HepG2 (cell line): ENCODE measurements at regions not wholly inside any gene's neighbourhood (a gene's known extent, or its start where the extent isn't known, plus 50 kb on each side); places are given as distances from the start of the nearest gene placed in this dataset.

ENCODE experiments used
- ATAC-seq: fragments of 200-7000 bp; cut with Tn5 transposase; 3 replicates; pipeline ENCODE4 v1.9.1; 2020; ENCODE audit warnings: mild to moderate bottlenecking, moderate library complexity
- BruUV-seq: library from RNA; stranded (reverse); fragments of 400-500 nt; replicated peaks from 2 replicates; lab custom pipeline; 2021; lab: Mats Ljungman, UMichigan
- CTCF ChIA-PET: fragments of 300-600 bp; formaldehyde crosslinking; extraction: SDS; loops from one replicate; lab custom pipeline; 2021; ENCODE audit warnings: low total read pairs, inconsistent platforms, low intra/inter-chr PET ratio; lab: Yijun Ruan, JAX
- POLR2A ChIA-PET: fragments of 350-600 bp; sonication (Branson Sonifier 250); formaldehyde crosslinking; loops from one replicate; lab custom pipeline; 2020; ENCODE audit warnings: antibody characterized with exemption, inconsistent platforms; lab: Yijun Ruan, JAX
- DNase-seq: peaks from one replicate; pipeline ENCODE4 v3.0.0-alpha.2; 2015; ENCODE audit warnings: low spot score
- FAIRE-seq: peaks from 3 replicates; lab custom pipeline; 2011; peaks lifted over from hg19 to GRCh38; lab: Jason Lieb, UNC
- H2AFZ ChIP-seq: one replicate; pipeline ENCODE4 v1.6.1; 2011; ENCODE audit warnings: low read length, inconsistent platforms
- H3K27ac ChIP-seq: fragments of 300-600 bp; 3 replicates; pipeline ENCODE4 v1.8.0; 2011; ENCODE audit warnings: mixed run types, mild to moderate bottlenecking, mixed read lengths, low read length, inconsistent platforms; ENCODE audit not compliant: insufficient read depth; ENCODE audit errors: extremely low read length
- H3K27me3 ChIP-seq, 2 experiments: fragments of 200-600 bp in 1 of 2; 2 replicates in 1 of 2; 3 replicates in 1 of 2; pipeline versions ENCODE4 v1.6.0 to v1.8.0; 2011; ENCODE audit warnings: low read length in 2 of 2, mild to moderate bottlenecking in 2 of 2, moderate library complexity in 2 of 2, inconsistent platforms in 1 of 2; ENCODE audit not compliant: insufficient read depth in 2 of 2, control insufficient read depth in 1 of 2
- H3K36me3 ChIP-seq, 2 experiments: fragments of 200-600 bp in 1 of 2; replicated peaks in 1 of 2; 2 replicates in 1 of 2; 3 replicates in 1 of 2; pipeline versions ENCODE4 v1.5.1 to v1.8.0; 2011; ENCODE audit warnings: low read length in 2 of 2, inconsistent platforms in 1 of 2; ENCODE audit not compliant: insufficient read depth in 2 of 2, control insufficient read depth in 1 of 2
- H3K4me1 ChIP-seq: 2 replicates; pipeline ENCODE4 v1.5.1; 2012; ENCODE audit warnings: low read length, inconsistent platforms; ENCODE audit not compliant: insufficient read depth
- H3K4me2 ChIP-seq: 2 replicates; pipeline ENCODE4 v1.6.0; 2011; ENCODE audit warnings: low read depth, low read length, inconsistent platforms
- H3K4me3 ChIP-seq, 3 experiments: fragments of 200-600 bp in 1 of 3; sonication (generic), shearing (Covaris generic) in 1 of 3; replicated peaks in 1 of 3; 2 replicates each; pipeline ENCODE4 v1.5.1; 2011 to 2016; ENCODE audit warnings: low read length in 3 of 3, inconsistent platforms in 2 of 3, low read depth in 2 of 3, mild to moderate bottlenecking in 2 of 3, control low read depth in 1 of 3, mixed read lengths in 1 of 3; ENCODE audit not compliant: insufficient read depth in 1 of 3
- H3K79me2 ChIP-seq: one replicate; pipeline ENCODE4 v1.6.1; 2011; ENCODE audit warnings: low read length, inconsistent platforms; ENCODE audit not compliant: insufficient read depth
- H3K9ac ChIP-seq: 2 replicates; pipeline ENCODE4 v1.6.0; 2011; ENCODE audit warnings: mild to moderate bottlenecking, low read depth, low read length, inconsistent platforms; ENCODE audit not compliant: insufficient read depth
- H3K9me3 ChIP-seq: 2 replicates; pipeline ENCODE4 v1.5.1; 2012; ENCODE audit warnings: mild to moderate bottlenecking, low read length
- H4K20me1 ChIP-seq: 2 replicates; pipeline ENCODE4 v1.6.0; 2011; ENCODE audit warnings: inconsistent platforms, mild to moderate bottlenecking, low read length, moderate library complexity; ENCODE audit not compliant: insufficient read depth
- ATF7 ChIP-seq, 2 experiments: fragments of 450-650 bp in 1 of 2; sonication (generic) in 1 of 2; formaldehyde crosslinking in 1 of 2; IDR thresholded peaks; 2 replicates each; pipeline versions ENCODE4 v1.4.0 to v1.6.1; 2016 to 2020; ENCODE audit warnings: antibody characterized with exemption in 1 of 2, mild to moderate bottlenecking in 1 of 2, missing genetic modification reagents in 1 of 2
- CCDC6 ChIP-seq: sonication (generic); formaldehyde crosslinking; IDR thresholded peaks from 2 replicates; pipeline ENCODE4 v1.8.1; 2022; ENCODE audit warnings: mild to moderate bottlenecking, missing genetic modification reagents, moderate library complexity
- FOXO1 ChIP-seq: sonication (generic); formaldehyde crosslinking; IDR thresholded peaks from 2 replicates; pipeline ENCODE4 v1.4.0; 2020; ENCODE audit warnings: missing genetic modification reagents
- HIVEP1 ChIP-seq: sonication (generic); formaldehyde crosslinking; IDR thresholded peaks from 2 replicates; pipeline ENCODE4 v1.4.0; 2020; ENCODE audit warnings: mild to moderate bottlenecking, missing genetic modification reagents
- KDM1A ChIP-seq: IDR thresholded peaks from 2 replicates; pipeline ENCODE4 v1.6.1; 2016; ENCODE audit warnings: missing compliant biosample characterization
- NFE2 ChIP-seq: sonication (generic); formaldehyde crosslinking; IDR thresholded peaks from 2 replicates; pipeline ENCODE4 v1.4.0; 2020; ENCODE audit warnings: missing genetic modification reagents
- SALL2 ChIP-seq: sonication (generic); formaldehyde crosslinking; IDR thresholded peaks from 2 replicates; pipeline ENCODE4 v1.8.1; 2023; ENCODE audit warnings: mild to moderate bottlenecking, missing genetic modification reagents, inconsistent platforms
- SRF ChIP-seq: IDR thresholded peaks from 2 replicates; pipeline ENCODE4 v1.6.1; 2011; ENCODE audit warnings: mild to moderate bottlenecking, low read depth, low read length, moderate library complexity
- ZBTB21 ChIP-seq: sonication (generic); formaldehyde crosslinking; IDR thresholded peaks from 2 replicates; pipeline ENCODE4 v1.4.0; 2020; ENCODE audit warnings: missing genetic modification reagents
- ZBTB44 ChIP-seq: sonication (generic); formaldehyde crosslinking; IDR thresholded peaks from 2 replicates; pipeline ENCODE4 v1.4.0; 2020; ENCODE audit warnings: missing genetic modification reagents
- ZFP37 ChIP-seq: sonication (generic); formaldehyde crosslinking; IDR thresholded peaks from 2 replicates; pipeline ENCODE4 v1.4.0; 2020; ENCODE audit warnings: missing genetic modification reagents, borderline replicate concordance
- ZHX2 ChIP-seq, 2 experiments: sonication (generic) in 1 of 2; formaldehyde crosslinking in 1 of 2; IDR thresholded peaks; 2 replicates each; pipeline versions ENCODE4 v1.6.1 to v1.9.0; 2014 to 2022; ENCODE audit warnings: antibody characterized with exemption in 1 of 2, borderline replicate concordance in 1 of 2, inconsistent platforms in 1 of 2, low read depth in 1 of 2, missing genetic modification reagents in 1 of 2
- ZNF34 ChIP-seq: sonication (generic); formaldehyde crosslinking; IDR thresholded peaks from 2 replicates; pipeline ENCODE4 v1.4.0; 2020; ENCODE audit warnings: mild to moderate bottlenecking, missing genetic modification reagents, borderline replicate concordance
- WGBS: methylation state at CpG from one replicate; pipeline ENCODE4 v1.1.6; 2017; ENCODE audit warnings: low lambda C conversion rate; 5-methylcytosine and 5-hydroxymethylcytosine counted together
- in situ Hi-C: cut with HindIII; loops from 2 replicates; pipeline ENCODE4 v1.10.0; 2017; ENCODE audit warnings: low pct_unique_long_range_greater_than_20kb; ENCODE audit not compliant: extremely low pct_ligation_motif_present
- intact Hi-C: fragments of 100-400 bp; cut with micrococcal nuclease; formaldehyde crosslinking; loops from one replicate; pipeline ENCODE4 v1.10.0; 2022; ENCODE audit not compliant: unreplicated experiment
- TF ChIP-seq, protein P1 (sequence below): sonication (generic); formaldehyde crosslinking; IDR thresholded peaks from 2 replicates; pipeline ENCODE4 v1.5.0; 2020; ENCODE audit warnings: missing genetic modification reagents, mild to moderate bottlenecking, borderline replicate concordance

DNA sequence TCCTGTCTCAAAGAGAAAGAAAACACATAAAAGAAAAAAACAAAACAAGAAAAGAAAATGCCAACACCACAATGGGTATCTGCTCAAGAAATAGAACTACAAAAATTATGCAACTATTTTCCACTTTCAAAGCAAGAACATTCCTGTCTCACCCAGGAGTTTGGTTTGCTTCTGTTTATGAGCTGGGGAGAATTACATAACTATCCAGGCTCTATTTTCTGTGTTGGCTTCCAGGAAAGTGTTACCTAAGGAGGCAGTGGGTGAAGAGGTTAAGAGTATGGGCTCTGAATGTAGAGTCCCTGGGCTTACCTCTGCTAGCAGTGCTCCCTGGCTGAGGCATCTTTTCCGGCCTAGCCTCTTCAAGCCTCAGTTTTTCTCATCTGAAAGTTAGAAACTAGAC is 426.7 kb downstream of the MIAT start:
- ATAC-seq (no peak), DNase-seq (no peak), FAIRE-seq (no peak)
- 0% methylated on average over 1 of the region's 1 CpG for WGBS
- H3K27ac ChIP-seq, result no peak overlapping the region
- H3K4me2 ChIP-seq, result no peak overlapping the region
- no peaks in the 10 kb centered on the region for H3K4me1 ChIP-seq
- BruUV-seq, result no TSS peak
- no peak overlapping the region for H3K4me3 ChIP-seq
- TF ChIP-seq FOXO1 (CRISPR knock-in tag), result no peak
- TF ChIP-seq SALL2 (CRISPR knock-in tag), result no peak
- TF ChIP-seq, protein P1, sequence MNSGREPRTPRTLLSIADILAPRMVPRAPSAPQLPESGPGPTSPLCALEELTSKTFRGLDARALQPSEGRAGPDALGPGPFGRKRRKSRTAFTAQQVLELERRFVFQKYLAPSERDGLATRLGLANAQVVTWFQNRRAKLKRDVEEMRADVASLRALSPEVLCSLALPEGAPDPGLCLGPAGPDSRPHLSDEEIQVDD (CRISPR knock-in tag), result no peak
- no peak for TF ChIP-seq SRF
- TF ChIP-seq CCDC6 (CRISPR knock-in tag), result no peak
- no peak for TF ChIP-seq ZNF34
- TF ChIP-seq ZBTB21 (CRISPR knock-in tag), result no peak
- no peak for TF ChIP-seq ZHX2 (IDR thresholded peaks at IDR 0.05; ENCODE audit: low read depth)
- no peak for TF ChIP-seq ZHX2 (CRISPR knock-in tag; IDR thresholded peaks at IDR 0.05; ENCODE audit: borderline replicate concordance)
- TF ChIP-seq ZFP37, result no peak
- TF ChIP-seq ATF7 (IDR thresholded peaks at IDR 0.05), result no peak
- no peak for TF ChIP-seq ATF7 (CRISPR knock-in tag; IDR thresholded peaks at IDR 0.05)
- TF ChIP-seq KDM1A, result no peak
- TF ChIP-seq NFE2 (CRISPR knock-in tag), result no peak
- TF ChIP-seq HIVEP1, result no peak
- no peak for TF ChIP-seq ZBTB44
- H3K9me3 ChIP-seq, result no peaks in the 10 kb centered on the region
- H3K27me3 ChIP-seq, result no peaks in the 10 kb centered on the region; a peak in 1 of 5 replicates
- ChIA-PET CTCF (no interaction called here), POLR2A (no interaction called here)
- H4K20me1 ChIP-seq, result no peaks in the 10 kb centered on the region
- no peak overlapping the region for H2AFZ ChIP-seq
- H3K79me2 ChIP-seq, result no peaks in the 10 kb centered on the region
- intact Hi-C loops (no loop called here), in situ Hi-C loops (no loop called here)
- no peak overlapping the region for H3K9ac ChIP-seq
- no peaks in the 10 kb centered on the region for H3K36me3 ChIP-seq
